ENCODE measurements at regions not wholly inside any gene's neighbourhood (a gene's known extent, or its start where the extent isn't known, plus 50 kb on each side); places are given as distances from the start of the nearest gene placed in this dataset.

DNA sequence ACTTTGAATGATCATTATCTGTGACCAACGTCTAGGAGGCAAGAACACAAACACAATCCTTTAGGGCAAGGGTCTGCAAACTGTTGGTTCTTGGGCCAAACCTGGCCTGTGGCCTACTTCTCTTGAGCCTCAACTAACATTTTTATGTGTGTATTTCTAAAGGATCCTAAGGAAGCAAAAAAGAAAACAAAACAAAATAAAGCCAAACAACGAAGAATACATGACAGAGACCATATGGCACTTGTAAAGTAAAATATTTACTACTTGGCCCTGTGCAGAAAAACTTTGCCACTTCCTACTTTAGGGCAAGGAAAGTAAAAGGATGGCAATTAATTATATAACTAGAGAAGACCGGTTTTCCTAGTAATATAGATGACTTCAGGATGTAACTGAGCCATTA lies 1056.2 kb downstream of the EPHA7 start:
- TF ChIP-seq POLR2A (IDR thresholded peaks at IDR 0.05) (no peak), POLR2AphosphoS5 (IDR thresholded peaks at IDR 0.05) (no peak)
- TF ChIP-seq, protein P1, sequence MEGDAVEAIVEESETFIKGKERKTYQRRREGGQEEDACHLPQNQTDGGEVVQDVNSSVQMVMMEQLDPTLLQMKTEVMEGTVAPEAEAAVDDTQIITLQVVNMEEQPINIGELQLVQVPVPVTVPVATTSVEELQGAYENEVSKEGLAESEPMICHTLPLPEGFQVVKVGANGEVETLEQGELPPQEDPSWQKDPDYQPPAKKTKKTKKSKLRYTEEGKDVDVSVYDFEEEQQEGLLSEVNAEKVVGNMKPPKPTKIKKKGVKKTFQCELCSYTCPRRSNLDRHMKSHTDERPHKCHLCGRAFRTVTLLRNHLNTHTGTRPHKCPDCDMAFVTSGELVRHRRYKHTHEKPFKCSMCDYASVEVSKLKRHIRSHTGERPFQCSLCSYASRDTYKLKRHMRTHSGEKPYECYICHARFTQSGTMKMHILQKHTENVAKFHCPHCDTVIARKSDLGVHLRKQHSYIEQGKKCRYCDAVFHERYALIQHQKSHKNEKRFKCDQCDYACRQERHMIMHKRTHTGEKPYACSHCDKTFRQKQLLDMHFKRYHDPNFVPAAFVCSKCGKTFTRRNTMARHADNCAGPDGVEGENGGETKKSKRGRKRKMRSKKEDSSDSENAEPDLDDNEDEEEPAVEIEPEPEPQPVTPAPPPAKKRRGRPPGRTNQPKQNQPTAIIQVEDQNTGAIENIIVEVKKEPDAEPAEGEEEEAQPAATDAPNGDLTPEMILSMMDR (IDR thresholded peaks at IDR 0.05): no peak

All from upper lobe of left lung (tissue), 4 donors.